ENCODE measurements at regions not wholly inside any gene's neighbourhood (a gene's known extent, or its start where the extent isn't known, plus 50 kb on each side); places are given as distances from the start of the nearest gene placed in this dataset.
"Not testable (repeated sequence)": the region's sequence is repeated elsewhere in the genome, so short reads cannot be mapped to it uniquely, and the experiment has no call there.

- no peak overlapping the region for H3K9ac ChIP-seq (ENCODE audit: low read length)
- no peaks in the 10 kb centered on the region for H3K36me3 ChIP-seq (ENCODE audit: insufficient read depth, low read length)
- H3K4me1 ChIP-seq (ENCODE audit: insufficient read depth, low read length), result no peaks in the 10 kb centered on the region
- no peaks in the 10 kb centered on the region for H3K9me3 ChIP-seq (ENCODE audit: low read length)
- H3K4me3 ChIP-seq (ENCODE audit: low read depth in 1 of 2, low read length in 2 of 2), result no peak overlapping the region
- H3K27me3 ChIP-seq (ENCODE audit: control insufficient read depth in 1 of 2, insufficient read depth in 2 of 2, low read length in 2 of 2), result no peaks in the 10 kb centered on the region
- no peak overlapping the region for H3K27ac ChIP-seq (ENCODE audit: low read depth, low read length)
These were observed 308.2 kb downstream of the ADGRD1 start for GRCh38 chr12:131261906-131262305.

DNA sequence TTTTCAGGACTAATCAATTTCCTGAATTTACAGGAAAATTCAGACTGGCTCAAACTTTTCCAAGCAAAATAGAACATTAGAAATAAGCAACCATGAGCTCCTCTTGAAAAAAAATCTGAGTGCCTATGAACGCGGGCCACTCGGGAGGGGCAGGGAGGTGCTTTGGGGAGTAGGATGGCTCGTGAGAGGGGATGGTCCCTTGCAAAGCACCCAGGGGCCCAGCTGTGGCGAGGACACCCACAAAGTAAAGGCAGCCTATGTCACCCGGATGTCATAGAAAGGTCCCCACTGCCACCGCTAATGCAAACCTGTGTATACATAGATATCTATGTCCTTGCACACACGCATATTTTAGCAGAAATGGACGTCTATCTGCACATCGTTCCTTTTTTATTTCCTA is 309.9 kb downstream of the ADGRD1 start:
- H3K4me3 ChIP-seq (ENCODE audit: low read depth in 1 of 2, low read length in 2 of 2), result no peak overlapping the region
- no peaks in the 10 kb centered on the region for H3K9me3 ChIP-seq (ENCODE audit: low read length)
- no peak overlapping the region for H3K27ac ChIP-seq (ENCODE audit: low read depth, low read length)
- H3K27me3 ChIP-seq (ENCODE audit: control insufficient read depth in 1 of 2, insufficient read depth in 2 of 2, low read length in 2 of 2), result no peaks in the 10 kb centered on the region
- H3K4me1 ChIP-seq (ENCODE audit: insufficient read depth, low read length), result no peaks in the 10 kb centered on the region
- H3K36me3 ChIP-seq (ENCODE audit: insufficient read depth, low read length), result no peaks in the 10 kb centered on the region
- no peak overlapping the region for H3K9ac ChIP-seq (ENCODE audit: low read length)

GRCh38 chr12:131264635-131265034 is 310.9 kb downstream of the ADGRD1 start:
- H3K36me3 ChIP-seq (ENCODE audit: insufficient read depth, low read length), result no peaks in the 10 kb centered on the region
- no peaks in the 10 kb centered on the region for H3K9me3 ChIP-seq (ENCODE audit: low read length)
- H3K9ac ChIP-seq (ENCODE audit: low read length), result no peak overlapping the region
- H3K4me1 ChIP-seq (ENCODE audit: insufficient read depth, low read length), result no peaks in the 10 kb centered on the region
- no peaks in the 10 kb centered on the region for H3K27me3 ChIP-seq (ENCODE audit: control insufficient read depth in 1 of 2, insufficient read depth in 2 of 2, low read length in 2 of 2)
- H3K4me3 ChIP-seq (ENCODE audit: low read depth in 1 of 2, low read length in 2 of 2), result no peak overlapping the region
- no peak overlapping the region for H3K27ac ChIP-seq (ENCODE audit: low read depth, low read length)

DNA sequence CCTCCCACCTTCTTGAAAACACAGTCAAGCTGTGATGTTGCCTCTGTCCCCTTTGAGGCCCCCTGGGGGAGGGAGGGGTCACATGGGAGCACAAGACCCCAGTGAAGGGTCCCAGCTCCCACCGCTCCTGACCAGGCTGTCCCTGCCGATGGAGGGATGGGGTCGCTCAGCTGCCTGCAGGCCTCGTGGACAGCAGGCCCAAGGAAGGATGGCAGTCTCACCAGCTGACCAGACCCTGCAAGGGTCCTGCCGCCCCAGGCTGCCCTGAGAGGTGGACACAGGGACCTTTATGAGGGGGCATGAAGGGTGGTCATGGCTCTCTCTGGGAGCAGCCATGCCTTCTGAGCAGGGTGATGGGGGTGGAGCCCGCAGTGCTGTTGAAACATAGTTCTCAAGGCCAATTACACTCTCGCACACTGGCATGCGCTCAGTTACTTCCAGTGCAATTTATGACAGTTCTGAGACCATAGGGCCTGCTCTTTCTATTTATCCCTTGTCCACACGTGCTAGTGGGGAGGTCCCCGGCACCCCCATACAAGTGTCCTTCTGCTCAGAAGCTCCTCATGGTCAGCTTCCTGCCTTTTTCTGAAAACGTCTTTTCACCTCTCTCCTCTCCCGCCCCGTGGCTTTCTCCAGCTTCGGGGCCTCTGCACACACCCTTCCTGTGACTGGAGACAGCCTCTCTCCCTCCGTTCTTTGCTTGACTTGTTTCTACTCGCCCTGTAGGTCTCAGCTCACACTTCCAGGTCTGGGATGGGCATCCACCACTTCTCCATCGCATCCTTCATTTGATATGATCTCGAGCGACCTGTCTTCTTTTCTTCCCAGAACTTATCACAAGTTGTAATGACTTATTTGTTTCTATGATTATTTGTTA is 313.1 kb downstream of the ADGRD1 start:
- Histone ChIP-seq H3K27me3 (ENCODE audit: control insufficient read depth in 1 of 2, insufficient read depth in 2 of 2, low read length in 2 of 2) (no peaks in the 10 kb centered on the region), H3K4me1 (ENCODE audit: insufficient read depth, low read length) (no peaks in the 10 kb centered on the region), H3K27ac (ENCODE audit: low read depth, low read length) (no peak overlapping the region), H3K9me3 (ENCODE audit: low read length) (no peaks in the 10 kb centered on the region), H3K36me3 (ENCODE audit: insufficient read depth, low read length) (no peaks in the 10 kb centered on the region), H3K4me3 (ENCODE audit: low read depth in 1 of 2, low read length in 2 of 2) (no peak overlapping the region), H3K9ac (ENCODE audit: low read length) (no peak overlapping the region)

DNA sequence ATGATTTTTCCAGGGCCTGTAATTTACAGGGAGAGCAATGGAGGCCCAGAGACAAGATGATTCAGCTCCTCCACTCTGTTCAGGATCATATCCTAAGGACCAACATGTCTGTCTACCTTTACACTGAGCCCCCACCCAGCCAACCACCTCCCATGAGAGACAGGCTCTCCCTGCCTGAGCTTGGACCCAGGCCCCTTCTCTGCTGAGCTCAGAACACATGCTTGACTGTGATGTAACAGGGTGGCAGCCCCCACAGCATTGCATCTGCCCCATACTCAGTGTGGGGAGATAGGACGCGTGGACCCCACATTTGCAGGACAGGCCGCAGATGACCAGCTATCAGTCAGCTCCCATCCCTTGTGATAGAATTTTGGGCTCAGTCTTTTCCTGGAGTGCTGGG is 313.9 kb downstream of the ADGRD1 start:
- H3K27me3 ChIP-seq (ENCODE audit: control insufficient read depth in 1 of 2, insufficient read depth in 2 of 2, low read length in 2 of 2), result no peaks in the 10 kb centered on the region
- no peak overlapping the region for H3K27ac ChIP-seq (ENCODE audit: low read depth, low read length)
- H3K4me3 ChIP-seq (ENCODE audit: low read depth in 1 of 2, low read length in 2 of 2), result no peak overlapping the region
- H3K9ac ChIP-seq (ENCODE audit: low read length), result no peak overlapping the region
- H3K36me3 ChIP-seq (ENCODE audit: insufficient read depth, low read length), result no peaks in the 10 kb centered on the region
- H3K4me1 ChIP-seq (ENCODE audit: insufficient read depth, low read length), result no peaks in the 10 kb centered on the region
- H3K9me3 ChIP-seq (ENCODE audit: low read length), result no peaks in the 10 kb centered on the region

- not testable (repeated sequence) for H3K9me3 ChIP-seq (ENCODE audit: low read length); H3K4me1 ChIP-seq (ENCODE audit: insufficient read depth, low read length); H3K9ac ChIP-seq (ENCODE audit: low read length); H3K27ac ChIP-seq (ENCODE audit: low read depth, low read length); H3K4me3 ChIP-seq (ENCODE audit: low read depth in 1 of 2, low read length in 2 of 2); H3K36me3 ChIP-seq (ENCODE audit: insufficient read depth, low read length); H3K27me3 ChIP-seq (ENCODE audit: control insufficient read depth in 1 of 2, insufficient read depth in 2 of 2, low read length in 2 of 2)
These were observed 314.4 kb downstream of the ADGRD1 start for GRCh38 chr12:131268123-131268522.

DNA sequence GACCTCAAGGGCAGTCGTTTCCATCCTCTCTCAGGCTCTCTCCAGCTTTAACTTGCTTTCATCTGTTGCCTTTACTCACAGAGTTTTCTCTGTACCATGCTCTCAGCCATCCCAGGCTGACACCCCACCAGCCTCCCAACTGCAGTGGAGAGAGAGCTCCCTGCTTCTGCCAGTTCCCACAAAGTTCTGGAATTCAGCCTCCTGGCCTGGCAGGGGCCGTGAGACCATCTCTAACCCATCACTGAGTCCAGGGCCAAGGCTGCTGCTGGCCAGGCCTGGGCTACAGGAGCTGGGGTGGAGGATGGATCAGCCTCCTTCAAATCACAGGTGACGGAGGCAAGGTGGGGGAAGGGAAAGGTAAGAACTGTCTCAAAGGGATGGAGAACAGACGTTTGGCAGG is 314.9 kb downstream of the ADGRD1 start:
- not testable (repeated sequence) for H3K36me3 ChIP-seq (ENCODE audit: insufficient read depth, low read length); H3K9me3 ChIP-seq (ENCODE audit: low read length); H3K4me1 ChIP-seq (ENCODE audit: insufficient read depth, low read length); H3K27ac ChIP-seq (ENCODE audit: low read depth, low read length); H3K27me3 ChIP-seq (ENCODE audit: control insufficient read depth in 1 of 2, insufficient read depth in 2 of 2, low read length in 2 of 2); H3K9ac ChIP-seq (ENCODE audit: low read length); H3K4me3 ChIP-seq (ENCODE audit: low read depth in 1 of 2, low read length in 2 of 2)

- Histone ChIP-seq H3K9me3 (ENCODE audit: low read length) (no peaks in the 10 kb centered on the region), H3K27ac (ENCODE audit: low read depth, low read length) (no peak overlapping the region), H3K27me3 (ENCODE audit: control insufficient read depth in 1 of 2, insufficient read depth in 2 of 2, low read length in 2 of 2) (no peaks in the 10 kb centered on the region), H3K4me1 (ENCODE audit: insufficient read depth, low read length) (no peaks in the 10 kb centered on the region), H3K9ac (ENCODE audit: low read length) (no peak overlapping the region), H3K36me3 (ENCODE audit: insufficient read depth, low read length) (no peaks in the 10 kb centered on the region), H3K4me3 (ENCODE audit: low read depth in 1 of 2, low read length in 2 of 2) (no peak overlapping the region)
These were observed 315.8 kb downstream of the ADGRD1 start for GRCh38 chr12:131269551-131269950.

DNA sequence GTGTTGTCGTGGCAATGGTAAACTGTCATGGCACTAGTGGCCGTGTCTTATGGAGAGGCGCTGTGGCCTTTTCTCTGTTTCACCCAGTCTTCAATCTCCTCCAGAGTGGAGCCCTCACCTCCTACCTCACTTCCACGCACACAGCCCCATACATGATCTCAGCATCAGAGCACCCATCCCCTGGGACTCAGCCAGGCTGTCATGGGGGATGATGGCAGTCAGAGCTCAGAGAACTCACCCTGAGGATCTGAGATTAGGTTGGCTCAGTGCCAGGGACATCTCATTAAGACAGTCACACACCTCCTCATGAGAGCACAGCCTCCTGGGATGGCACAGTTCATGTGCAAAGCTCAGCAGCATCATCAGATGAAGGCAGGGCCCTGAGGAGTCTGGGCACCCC is 316.3 kb downstream of the ADGRD1 start:
- not testable (repeated sequence) for H3K4me3 ChIP-seq (ENCODE audit: low read depth in 1 of 2, low read length in 2 of 2); H3K9me3 ChIP-seq (ENCODE audit: low read length); H3K27me3 ChIP-seq (ENCODE audit: control insufficient read depth in 1 of 2, insufficient read depth in 2 of 2, low read length in 2 of 2); H3K27ac ChIP-seq (ENCODE audit: low read depth, low read length); H3K9ac ChIP-seq (ENCODE audit: low read length); H3K36me3 ChIP-seq (ENCODE audit: insufficient read depth, low read length); H3K4me1 ChIP-seq (ENCODE audit: insufficient read depth, low read length)

- H3K36me3 ChIP-seq (ENCODE audit: insufficient read depth, low read length), result no peaks in the 10 kb centered on the region
- no peaks in the 10 kb centered on the region for H3K9me3 ChIP-seq (ENCODE audit: low read length)
- no peak overlapping the region for H3K4me3 ChIP-seq (ENCODE audit: low read depth in 1 of 2, low read length in 2 of 2)
- no peak overlapping the region for H3K27ac ChIP-seq (ENCODE audit: low read depth, low read length)
- no peak overlapping the region for H3K9ac ChIP-seq (ENCODE audit: low read length)
- H3K27me3 ChIP-seq (ENCODE audit: control insufficient read depth in 1 of 2, insufficient read depth in 2 of 2, low read length in 2 of 2), result no peaks in the 10 kb centered on the region
- no peaks in the 10 kb centered on the region for H3K4me1 ChIP-seq (ENCODE audit: insufficient read depth, low read length)
These were observed 318.0 kb downstream of the ADGRD1 start for GRCh38 chr12:131271724-131272123.

DNA sequence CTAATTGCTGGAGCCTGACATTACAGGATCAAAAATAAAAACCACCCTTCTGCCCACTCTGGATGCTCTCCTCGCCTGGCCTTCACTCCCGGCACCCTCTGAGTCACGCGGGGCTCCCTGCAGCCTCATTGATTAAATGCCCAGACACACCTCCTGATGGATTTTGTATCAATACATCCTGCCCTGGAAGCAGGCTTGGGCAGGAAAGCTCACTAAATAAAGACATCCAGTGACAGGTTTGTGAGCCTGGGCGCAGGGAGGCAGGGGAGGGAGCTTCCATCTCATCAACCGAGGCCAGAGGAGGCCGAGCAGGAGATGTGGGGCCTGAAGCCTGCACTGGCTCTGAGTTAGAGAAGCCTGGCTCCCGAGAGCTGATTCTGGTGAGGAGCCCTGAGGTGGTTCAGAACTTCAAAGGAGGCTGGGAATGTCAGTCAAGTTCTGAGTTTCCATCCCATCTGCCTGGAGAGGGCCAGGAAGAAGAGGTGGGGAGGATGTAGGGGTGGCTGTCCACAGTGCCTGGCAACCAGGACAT is 318.6 kb downstream of the ADGRD1 start:
- H3K9ac ChIP-seq (ENCODE audit: low read length); H3K9me3 ChIP-seq (ENCODE audit: low read length); H3K36me3 ChIP-seq (ENCODE audit: insufficient read depth, low read length); H3K4me1 ChIP-seq (ENCODE audit: insufficient read depth, low read length); H3K27me3 ChIP-seq (ENCODE audit: control insufficient read depth in 1 of 2, insufficient read depth in 2 of 2, low read length in 2 of 2); H3K27ac ChIP-seq (ENCODE audit: low read depth, low read length); H3K4me3 ChIP-seq (ENCODE audit: low read depth in 1 of 2, low read length in 2 of 2): not testable (repeated sequence)

GRCh38 chr12:131273291-131273845 is 319.7 kb downstream of the ADGRD1 start:
- Histone ChIP-seq H3K4me3 (ENCODE audit: low read depth in 1 of 2, low read length in 2 of 2) (no peak overlapping the region), H3K36me3 (ENCODE audit: insufficient read depth, low read length) (no peaks in the 10 kb centered on the region), H3K4me1 (ENCODE audit: insufficient read depth, low read length) (no peaks in the 10 kb centered on the region), H3K9ac (ENCODE audit: low read length) (no peak overlapping the region), H3K9me3 (ENCODE audit: low read length) (no peaks in the 10 kb centered on the region), H3K27me3 (ENCODE audit: control insufficient read depth in 1 of 2, insufficient read depth in 2 of 2, low read length in 2 of 2) (no peaks in the 10 kb centered on the region), H3K27ac (ENCODE audit: low read depth, low read length) (no peak overlapping the region)

Measured in muscle layer of colon (tissue), 2 donors.